Natural killer cell (primary cell): ENCODE measurements at regions not wholly inside any gene's neighbourhood (a gene's known extent, or its start where the extent isn't known, plus 50 kb on each side); places are given as distances from the start of the nearest gene placed in this dataset.

Experiments
- ATAC-seq, 3 donors: fragments of 150-1000 bp in 2 of 3; fragments of 200-7000 bp in 1 of 3; cut with Tn5 transposase; 1 replicate in 1 of 3; 2 replicates in 2 of 3; pipeline ENCODE4 v1.10.0; 2021; ENCODE audit warnings: mild to moderate bottlenecking in 2 of 3, moderate library complexity in 2 of 3
- DNase-seq, 2 donors: peaks; one replicate each; pipeline versions ENCODE4 v3.0.0 to v3.0.0-alpha.2; 2013 to 2021; ENCODE audit warnings: mixed read lengths in 1 of 2
- H3K27ac ChIP-seq: one replicate; pipeline ENCODE4 v1.5.1; 2013; ENCODE audit warnings: mild to moderate bottlenecking, low read length
- H3K27me3 ChIP-seq: one replicate; pipeline ENCODE4 v1.6.1; 2013; ENCODE audit warnings: low read length; ENCODE audit not compliant: control insufficient read depth, insufficient read depth
- H3K36me3 ChIP-seq: one replicate; pipeline ENCODE4 v1.6.1; 2013; ENCODE audit warnings: low read length; ENCODE audit not compliant: control insufficient read depth, insufficient read depth
- H3K4me1 ChIP-seq: one replicate; pipeline ENCODE4 v1.6.1; 2013; ENCODE audit warnings: low read length; ENCODE audit not compliant: control insufficient read depth, insufficient read depth
- H3K4me3 ChIP-seq: one replicate; pipeline ENCODE4 v1.5.1; 2013; ENCODE audit warnings: low read length
- H3K9me3 ChIP-seq: one replicate; pipeline ENCODE4 v1.6.1; 2013; ENCODE audit warnings: low read length; ENCODE audit not compliant: control insufficient read depth, insufficient read depth
- H3K27ac Mint-ChIP-seq, 2 donors: one replicate each; pipeline ENCODE4 v1.8.0; 2022; ENCODE audit warnings: mild to moderate bottlenecking in 2 of 2, mixed read lengths in 2 of 2, moderate library complexity in 1 of 2
- H3K27me3 Mint-ChIP-seq, 2 donors: one replicate each; pipeline ENCODE4 v1.8.0; 2022; ENCODE audit warnings: low read depth in 2 of 2, mixed read lengths in 2 of 2
- H3K36me3 Mint-ChIP-seq: one replicate; pipeline ENCODE4 v1.8.0; 2022; ENCODE audit warnings: mixed read lengths
- H3K4me1 Mint-ChIP-seq, 2 donors: one replicate each; pipeline ENCODE4 v1.8.0; 2022; ENCODE audit warnings: mixed read lengths in 2 of 2
- H3K4me3 Mint-ChIP-seq: one replicate; pipeline ENCODE4 v1.8.0; 2022; ENCODE audit warnings: mild to moderate bottlenecking, moderate library complexity, mixed read lengths
- H3K9me3 Mint-ChIP-seq, 2 donors: one replicate each; pipeline ENCODE4 v1.8.0; 2022; ENCODE audit warnings: mixed read lengths in 2 of 2
- CTCF ChIP-seq: fragments of 200-600 bp; IDR thresholded peaks from one replicate; pipeline ENCODE4 v1.8.0; 2022; ENCODE audit warnings: antibody characterized with exemption
- WGBS: methylation state at CpG from one replicate; pipeline ENCODE4 v1.1.7; 2013; ENCODE audit warnings: missing lambda C conversion rate; ENCODE audit not compliant: insufficient coverage; 5-methylcytosine and 5-hydroxymethylcytosine counted together
- intact Hi-C: fragments of 100-400 bp; cut with micrococcal nuclease; formaldehyde crosslinking; loops from one replicate; pipeline ENCODE4 v1.14.2; 2022

GRCh38 chr10:6667679-6668270 lies 87.7 kb upstream of the PRKCQ start:
- Histone ChIP-seq H3K4me1 (peaks cover 3% of the 10 kb centered on the region), H3K9me3 (no peaks in the 10 kb centered on the region), H3K4me3 (no peak overlapping the region), H3K27me3 (no peaks in the 10 kb centered on the region), H3K36me3 (no peaks in the 10 kb centered on the region), H3K27ac (no peak overlapping the region)
- Mint-ChIP-seq H3K27ac (no peak overlapping the region), H3K27me3 (peaks cover 0 to 2% of the 10 kb centered on the region in 2 donors), H3K4me3 (no peak overlapping the region), H3K36me3 (no peaks in the 10 kb centered on the region), H3K4me1 (peaks cover 6 to 18% of the 10 kb centered on the region in 2 donors), H3K9me3 (no peaks in the 10 kb centered on the region)
- intact Hi-C loops, result loop anchor here (5.0 kb wide), 1 partner anchor 750 kb away; no protein-coding TSS in a partner anchor
- peak in 1 of 2 donors; percentile 62 for DNase-seq
- peak; percentile 25 for TF ChIP-seq CTCF
- WGBS, result 56% methylated on average over 8 of the region's 10 CpGs
- ATAC-seq, result no peak

- no peak overlapping the region for H3K4me3 Mint-ChIP-seq
- Histone ChIP-seq H3K27me3 (no peaks in the 10 kb centered on the region), H3K27ac (no peak overlapping the region), H3K36me3 (no peaks in the 10 kb centered on the region), H3K4me3 (no peak overlapping the region), H3K9me3 (no peaks in the 10 kb centered on the region), H3K4me1 (peaks cover 3% of the 10 kb centered on the region)
- intact Hi-C loops, result loop anchor here (5.0 kb wide), 1 partner anchor 750 kb away; no protein-coding TSS in a partner anchor
- ATAC-seq (no peak), DNase-seq (no peak)
- H3K36me3 Mint-ChIP-seq, result no peaks in the 10 kb centered on the region
- no peak for TF ChIP-seq CTCF
- no peaks in the 10 kb centered on the region for H3K9me3 Mint-ChIP-seq
- H3K27ac Mint-ChIP-seq, result no peak overlapping the region
- peaks cover 6 to 18% of the 10 kb centered on the region in 2 donors for H3K4me1 Mint-ChIP-seq
- no peaks in the 10 kb centered on the region for H3K27me3 Mint-ChIP-seq
- 80% methylated on average over 2 of the region's 4 CpGs for WGBS
These were observed 87.1 kb upstream of the PRKCQ start for GRCh38 chr10:6667150-6667549.

GRCh38 chr10:6665847-6666246 lies 85.8 kb upstream of the PRKCQ start:
- DNase-seq (peak in 1 of 2 donors; percentile 72), ATAC-seq (peak; percentile 54 to 96 (median 76))
- intact Hi-C loops, result loop anchor here (5.0 kb wide), 1 partner anchor 751 kb away; no protein-coding TSS in a partner anchor
- H3K9me3 Mint-ChIP-seq, result no peaks in the 10 kb centered on the region
- Histone ChIP-seq H3K4me1 (peaks cover 3% of the 10 kb centered on the region), H3K27ac (no peak overlapping the region), H3K9me3 (no peaks in the 10 kb centered on the region), H3K36me3 (no peaks in the 10 kb centered on the region), H3K27me3 (no peaks in the 10 kb centered on the region), H3K4me3 (no peak overlapping the region)
- peaks cover 0 to 2% of the 10 kb centered on the region in 2 donors for H3K27me3 Mint-ChIP-seq
- peak overlapping the region; percentile 14 for H3K4me3 Mint-ChIP-seq
- H3K4me1 Mint-ChIP-seq, result peaks cover 6 to 18% of the 10 kb centered on the region in 2 donors
- 0% methylated on average over 5 of the region's 6 CpGs for WGBS
- no peaks in the 10 kb centered on the region for H3K36me3 Mint-ChIP-seq
- H3K27ac Mint-ChIP-seq, result no peak overlapping the region
- TF ChIP-seq CTCF, result no peak

- WGBS, result no CpG with 5 or more reads among the region's 2 CpGs
- intact Hi-C loops, result no loop called here
These were observed 80.4 kb upstream of the PRKCQ start for GRCh38 chr10:6660460-6660859.

More at GRCh38 chr10:6660460-6660859, 80.4 kb upstream of the PRKCQ start:
- ATAC-seq, result no peak
- no peaks in the 10 kb centered on the region for H3K36me3 ChIP-seq
- no peaks in the 10 kb centered on the region for H3K27me3 ChIP-seq
- Mint-ChIP-seq H3K27ac (no peak overlapping the region), H3K9me3 (no peaks in the 10 kb centered on the region), H3K27me3 (peaks cover 14 to 15% of the 10 kb centered on the region in 2 donors), H3K4me1 (no peaks in the 10 kb centered on the region), H3K36me3 (no peaks in the 10 kb centered on the region), H3K4me3 (no peak overlapping the region)
- H3K4me3 ChIP-seq, result no peak overlapping the region
- H3K4me1 ChIP-seq, result no peaks in the 10 kb centered on the region
- no peaks in the 10 kb centered on the region for H3K9me3 ChIP-seq
- DNase-seq, result no peak
- no peak overlapping the region for H3K27ac ChIP-seq
- TF ChIP-seq CTCF, result no peak
